Activated T-cell treated with anti-CD3 and anti-CD28 coated beads, Interleukin-2, amount 50 U/mL, for 24 hours (primary cell): ENCODE measurements at regions not wholly inside any gene's neighbourhood (a gene's known extent, or its start where the extent isn't known, plus 50 kb on each side); places are given as distances from the start of the nearest gene placed in this dataset.

Experiments used
- DNase-seq: peaks from one replicate; pipeline ENCODE4 v3.0.0-alpha.2; 2020
- H3K27ac Mint-ChIP-seq: 2 replicates; pipeline ENCODE4 v1.8.0; 2020; ENCODE audit warnings: mild to moderate bottlenecking, mixed read lengths
- H3K27me3 Mint-ChIP-seq: 2 replicates; pipeline ENCODE4 v1.8.0; 2020; ENCODE audit warnings: mixed read lengths
- H3K36me3 Mint-ChIP-seq: 2 replicates; pipeline ENCODE4 v1.8.0; 2020; ENCODE audit warnings: low read depth, mixed read lengths
- H3K4me1 Mint-ChIP-seq: 2 replicates; pipeline ENCODE4 v1.8.0; 2020; ENCODE audit warnings: low read depth, mixed read lengths
- H3K4me3 Mint-ChIP-seq: 2 replicates; pipeline ENCODE4 v1.8.0; 2020; ENCODE audit warnings: mild to moderate bottlenecking, moderate library complexity, mixed read lengths
- H3K9me3 Mint-ChIP-seq: 2 replicates; pipeline ENCODE4 v1.8.0; 2020; ENCODE audit warnings: mixed read lengths

GRCh38 chr17:71399221-71399620, 721.6 kb upstream of the SOX9 start:
- Mint-ChIP-seq H3K9me3 (peaks cover 11% of the 10 kb centered on the region), H3K36me3 (no peaks in the 10 kb centered on the region)

GRCh38 chr17:71399649-71400048, 721.2 kb upstream of the SOX9 start:
- Mint-ChIP-seq H3K36me3 (no peaks in the 10 kb centered on the region), H3K27me3 (no peaks in the 10 kb centered on the region), H3K27ac (no peak overlapping the region), H3K4me1 (no peaks in the 10 kb centered on the region), H3K4me3 (no peak overlapping the region), H3K9me3 (peaks cover 11% of the 10 kb centered on the region)
- no peak for DNase-seq

More at GRCh38 chr17:71399221-71399620, 721.6 kb upstream of the SOX9 start:
- Mint-ChIP-seq H3K27ac (no peak overlapping the region), H3K27me3 (no peaks in the 10 kb centered on the region), H3K4me1 (no peaks in the 10 kb centered on the region), H3K4me3 (no peak overlapping the region)
- DNase-seq: no peak

GRCh38 chr17:71402007-71402406, 718.8 kb upstream of the SOX9 start:
- Mint-ChIP-seq H3K9me3 (peaks cover 11% of the 10 kb centered on the region), H3K4me3 (no peak overlapping the region), H3K27ac (no peak overlapping the region), H3K36me3 (no peaks in the 10 kb centered on the region), H3K4me1 (no peaks in the 10 kb centered on the region), H3K27me3 (no peaks in the 10 kb centered on the region)
- no peak for DNase-seq

GRCh38 chr17:71402661-71403141, 718.1 kb upstream of the SOX9 start:
- Mint-ChIP-seq H3K4me3 (no peak overlapping the region), H3K9me3 (peaks cover 11% of the 10 kb centered on the region), H3K4me1 (no peaks in the 10 kb centered on the region), H3K27me3 (no peaks in the 10 kb centered on the region), H3K27ac (no peak overlapping the region), H3K36me3 (no peaks in the 10 kb centered on the region)
- DNase-seq: no peak

GRCh38 chr17:71405101-71405500, 715.7 kb upstream of the SOX9 start:
- Mint-ChIP-seq H3K4me3 (no peak overlapping the region), H3K36me3 (no peaks in the 10 kb centered on the region), H3K27ac (no peak overlapping the region), H3K4me1 (no peaks in the 10 kb centered on the region), H3K9me3 (peaks cover 7% of the 10 kb centered on the region), H3K27me3 (no peaks in the 10 kb centered on the region)
- DNase-seq: no peak

GRCh38 chr17:71407981-71408380, 712.8 kb upstream of the SOX9 start:
- Mint-ChIP-seq H3K27me3 (no peaks in the 10 kb centered on the region), H3K27ac (no peak overlapping the region), H3K9me3 (peaks cover 5% of the 10 kb centered on the region), H3K36me3 (no peaks in the 10 kb centered on the region), H3K4me3 (no peak overlapping the region), H3K4me1 (no peaks in the 10 kb centered on the region)
- no peak for DNase-seq

- Mint-ChIP-seq H3K27me3 (no peaks in the 10 kb centered on the region), H3K27ac (no peak overlapping the region), H3K4me1 (no peaks in the 10 kb centered on the region), H3K36me3 (no peaks in the 10 kb centered on the region), H3K9me3 (peaks cover 5% of the 10 kb centered on the region), H3K4me3 (no peak overlapping the region)
- no peak for DNase-seq
Observed at GRCh38 chr17:71409137-71409536, 711.7 kb upstream of the SOX9 start.

- H3K36me3 Mint-ChIP-seq: no peaks in the 10 kb centered on the region
- H3K4me3 Mint-ChIP-seq: no peak overlapping the region
- no peak for DNase-seq
- H3K27ac Mint-ChIP-seq: no peak overlapping the region
- peaks cover 5% of the 10 kb centered on the region for H3K9me3 Mint-ChIP-seq
- no peaks in the 10 kb centered on the region for H3K27me3 Mint-ChIP-seq
- H3K4me1 Mint-ChIP-seq: no peaks in the 10 kb centered on the region
Observed at GRCh38 chr17:71409712-71410111, 711.1 kb upstream of the SOX9 start.

GRCh38 chr17:71412803-71413202, 708.0 kb upstream of the SOX9 start:
- Mint-ChIP-seq H3K4me3 (no peak overlapping the region), H3K36me3 (no peaks in the 10 kb centered on the region), H3K9me3 (peaks cover 8% of the 10 kb centered on the region), H3K4me1 (no peaks in the 10 kb centered on the region), H3K27ac (no peak overlapping the region), H3K27me3 (no peaks in the 10 kb centered on the region)
- DNase-seq: no peak

GRCh38 chr17:71413935-71414334, 706.9 kb upstream of the SOX9 start:
- no peak for DNase-seq
- no peak overlapping the region for H3K27ac Mint-ChIP-seq
- H3K4me1 Mint-ChIP-seq: no peaks in the 10 kb centered on the region
- H3K4me3 Mint-ChIP-seq: no peak overlapping the region
- H3K36me3 Mint-ChIP-seq: no peaks in the 10 kb centered on the region
- no peaks in the 10 kb centered on the region for H3K27me3 Mint-ChIP-seq
- peaks cover 8% of the 10 kb centered on the region for H3K9me3 Mint-ChIP-seq

GRCh38 chr17:71417142-71417541, 703.7 kb upstream of the SOX9 start:
- Mint-ChIP-seq H3K4me3 (no peak overlapping the region), H3K27me3 (no peaks in the 10 kb centered on the region), H3K27ac (no peak overlapping the region), H3K36me3 (no peaks in the 10 kb centered on the region), H3K9me3 (peaks cover 6% of the 10 kb centered on the region), H3K4me1 (no peaks in the 10 kb centered on the region)
- DNase-seq: no peak

GRCh38 chr17:71422968-71423367, 697.9 kb upstream of the SOX9 start:
- Mint-ChIP-seq H3K27ac (no peak overlapping the region), H3K4me3 (no peak overlapping the region), H3K4me1 (no peaks in the 10 kb centered on the region)

GRCh38 chr17:71423871-71424546, 696.8 kb upstream of the SOX9 start:
- Mint-ChIP-seq H3K9me3 (peaks cover 16% of the 10 kb centered on the region), H3K27me3 (no peaks in the 10 kb centered on the region), H3K4me1 (no peaks in the 10 kb centered on the region), H3K27ac (no peak overlapping the region), H3K4me3 (no peak overlapping the region), H3K36me3 (no peaks in the 10 kb centered on the region)
- DNase-seq: no peak

More at GRCh38 chr17:71422968-71423367, 697.9 kb upstream of the SOX9 start:
- Mint-ChIP-seq H3K36me3 (no peaks in the 10 kb centered on the region), H3K9me3 (peaks cover 13% of the 10 kb centered on the region), H3K27me3 (no peaks in the 10 kb centered on the region)
- no peak for DNase-seq

- Mint-ChIP-seq H3K9me3 (peaks cover 21% of the 10 kb centered on the region), H3K4me1 (no peaks in the 10 kb centered on the region), H3K36me3 (no peaks in the 10 kb centered on the region), H3K4me3 (no peak overlapping the region), H3K27me3 (no peaks in the 10 kb centered on the region), H3K27ac (no peak overlapping the region)
- no peak for DNase-seq
Observed at GRCh38 chr17:71427801-71428200, 693.0 kb upstream of the SOX9 start.

GRCh38 chr17:71428897-71429296, 691.9 kb upstream of the SOX9 start:
- no peak overlapping the region for H3K4me3 Mint-ChIP-seq
- no peaks in the 10 kb centered on the region for H3K4me1 Mint-ChIP-seq
- peaks cover 15% of the 10 kb centered on the region for H3K9me3 Mint-ChIP-seq
- no peaks in the 10 kb centered on the region for H3K27me3 Mint-ChIP-seq
- H3K36me3 Mint-ChIP-seq: no peaks in the 10 kb centered on the region
- DNase-seq: no peak
- no peak overlapping the region for H3K27ac Mint-ChIP-seq

- Mint-ChIP-seq H3K27me3 (no peaks in the 10 kb centered on the region), H3K4me1 (no peaks in the 10 kb centered on the region), H3K9me3 (peaks cover 12% of the 10 kb centered on the region), H3K27ac (no peak overlapping the region), H3K36me3 (no peaks in the 10 kb centered on the region), H3K4me3 (no peak overlapping the region)
- no peak for DNase-seq
Observed at GRCh38 chr17:71430281-71430680, 690.5 kb upstream of the SOX9 start.
